ENCODE measurements at regions not wholly inside any gene's neighbourhood (a gene's known extent, or its start where the extent isn't known, plus 50 kb on each side); places are given as distances from the start of the nearest gene placed in this dataset.
"Not testable (repeated sequence)": the region's sequence is repeated elsewhere in the genome, so short reads cannot be mapped to it uniquely, and the experiment has no call there.

DNA sequence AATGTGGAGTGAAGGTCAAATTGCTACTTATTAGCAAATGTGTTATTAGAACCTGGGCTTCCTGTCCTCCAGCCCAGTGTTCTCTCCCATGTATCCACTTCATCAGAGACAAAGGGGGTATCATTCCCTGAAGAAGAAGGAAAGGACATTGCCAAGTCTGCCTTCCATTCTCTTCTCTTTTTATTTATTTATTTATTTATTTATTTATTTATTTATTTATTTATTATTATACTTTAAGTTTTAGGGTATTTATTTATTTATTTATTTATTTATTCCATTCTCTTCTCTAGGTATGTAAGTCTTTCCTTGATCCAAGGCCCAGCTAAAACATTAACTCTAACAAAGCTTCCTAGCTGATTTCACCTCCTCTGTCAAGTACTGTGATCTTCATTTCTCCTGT, 277.8 kb upstream of the DNAJC19 start:
- no peak for DNase-seq (ENCODE audit: low read depth)

DNA sequence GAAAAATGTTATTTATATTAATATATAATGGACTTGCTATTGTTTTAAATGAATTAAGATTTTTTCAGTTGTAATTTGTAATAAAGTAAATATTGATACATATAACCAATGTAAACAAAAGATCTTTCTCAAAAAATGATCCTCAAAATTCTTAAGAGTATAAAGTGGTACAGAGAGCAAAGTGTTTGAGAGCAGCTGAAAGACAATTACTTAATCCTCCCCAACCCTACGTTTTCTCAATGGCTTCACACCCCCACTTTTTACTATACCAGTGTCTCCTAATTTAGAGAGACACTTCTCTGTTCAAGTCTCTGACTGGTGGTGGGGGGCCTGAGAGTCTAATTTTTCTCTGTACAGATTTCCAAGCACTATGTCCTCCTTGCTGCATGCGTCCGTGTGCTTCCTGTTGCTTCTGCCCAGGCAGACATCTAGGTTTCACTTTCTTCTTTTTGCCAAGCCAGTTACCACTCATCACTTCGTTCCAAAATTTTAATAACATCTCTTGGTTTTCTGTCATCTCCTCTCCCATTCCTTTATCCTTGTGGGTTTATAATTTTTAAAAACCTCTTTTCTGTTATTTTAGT, 276.3 kb upstream of the DNAJC19 start:
- DNase-seq (ENCODE audit: low read depth) = peak; percentile 8

DNA sequence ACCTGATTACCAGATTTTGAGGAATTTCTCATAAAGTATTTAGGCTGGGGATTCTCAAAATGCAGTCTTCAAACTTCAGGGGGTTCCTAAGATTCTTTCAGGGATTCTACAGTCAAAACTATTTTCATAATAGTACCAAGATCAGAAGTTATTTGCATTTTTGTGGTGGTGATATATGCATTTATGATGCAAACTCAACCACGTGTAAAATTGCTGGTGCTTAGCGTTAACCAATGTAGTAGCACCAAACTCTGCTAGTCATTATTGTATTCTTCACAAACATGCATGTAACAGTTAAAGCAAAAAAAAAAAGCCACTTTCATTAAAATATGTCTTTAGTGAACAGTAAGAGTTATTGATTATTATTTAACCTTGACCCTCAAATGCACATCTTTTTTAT, 274.9 kb upstream of the DNAJC19 start:
- DNase-seq (ENCODE audit: low read depth) = no peak

DNA sequence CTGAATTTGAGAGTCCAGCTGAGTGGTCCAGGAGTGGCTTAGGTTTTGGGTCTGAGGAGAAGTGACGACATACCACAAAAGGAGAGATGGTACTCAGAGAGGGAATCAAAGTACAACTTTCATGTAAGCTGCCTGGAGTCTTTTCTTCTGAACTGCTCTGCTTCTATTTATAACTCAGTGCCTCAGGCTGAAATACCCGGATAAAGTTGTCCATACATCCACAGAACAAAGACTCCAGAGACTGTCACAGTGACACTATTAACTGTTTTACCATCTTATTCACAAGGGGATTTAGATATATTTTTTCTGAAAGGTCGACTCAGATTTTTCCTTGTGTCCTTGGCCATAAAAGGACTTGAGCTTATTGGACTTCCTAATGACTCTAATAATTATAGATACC, 264.3 kb upstream of the DNAJC19 start:
- DNase-seq (ENCODE audit: low read depth) = no peak

DNA sequence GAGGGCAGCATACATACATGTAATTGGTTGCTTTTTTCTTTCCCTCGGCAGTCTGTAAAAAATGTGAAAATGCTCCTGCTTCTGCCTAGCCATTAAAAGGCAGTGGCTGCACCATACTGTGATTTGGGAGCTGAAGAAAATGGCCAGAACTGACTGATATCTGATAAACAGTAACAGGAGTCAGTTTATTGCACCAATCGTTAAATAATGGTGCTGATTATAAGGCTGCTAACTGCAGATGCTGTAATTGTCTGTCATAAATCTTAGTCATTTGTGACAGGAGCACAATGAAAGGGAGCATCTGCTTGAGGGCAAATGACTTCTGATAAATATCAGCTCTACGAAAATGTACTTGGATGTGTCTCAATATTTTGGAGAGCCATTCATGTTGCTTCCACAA, 263.1 kb upstream of the DNAJC19 start:
- no peak for DNase-seq (ENCODE audit: low read depth)

DNA sequence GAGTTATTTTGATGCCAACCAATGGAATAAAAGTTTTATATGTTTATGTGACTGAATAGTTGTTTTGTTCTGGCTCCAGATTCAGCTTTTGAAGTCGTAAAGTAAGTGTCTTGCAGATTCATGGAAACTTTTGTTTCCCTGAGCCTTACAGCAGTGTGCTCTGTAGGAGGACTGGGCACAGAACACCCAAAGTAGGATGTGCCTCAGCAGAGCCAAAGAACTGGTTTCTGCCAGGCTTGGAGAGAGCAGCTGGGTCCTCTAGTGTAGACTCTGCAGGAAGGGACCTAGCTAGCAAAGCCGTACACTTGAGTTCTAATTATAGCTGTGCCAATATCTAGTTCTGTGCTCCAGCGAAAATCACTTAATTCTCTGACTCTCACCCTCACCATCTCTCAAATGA, 261.2 kb upstream of the DNAJC19 start:
- DNase-seq (ENCODE audit: low read depth) = no peak

DNA sequence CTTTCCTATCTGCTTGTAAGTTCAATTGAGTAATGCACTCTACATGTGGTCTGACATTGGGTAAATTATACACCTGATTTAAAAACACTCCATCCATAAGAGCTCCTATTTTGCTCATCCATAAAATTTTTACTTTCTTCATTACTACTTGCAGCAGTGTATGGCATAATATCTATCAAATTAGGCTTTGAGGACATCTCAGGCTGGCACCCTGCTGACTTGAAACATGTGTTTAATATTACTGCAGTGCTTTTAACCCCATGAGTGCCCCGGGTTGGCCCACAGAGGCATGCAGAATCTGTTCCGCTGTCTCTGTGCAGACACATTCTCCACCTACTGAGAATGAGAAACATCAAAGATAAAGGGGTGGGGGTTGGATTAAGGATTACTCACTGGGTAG, 249.9 kb upstream of the DNAJC19 start:
- DNase-seq (ENCODE audit: low read depth) = no peak

DNA sequence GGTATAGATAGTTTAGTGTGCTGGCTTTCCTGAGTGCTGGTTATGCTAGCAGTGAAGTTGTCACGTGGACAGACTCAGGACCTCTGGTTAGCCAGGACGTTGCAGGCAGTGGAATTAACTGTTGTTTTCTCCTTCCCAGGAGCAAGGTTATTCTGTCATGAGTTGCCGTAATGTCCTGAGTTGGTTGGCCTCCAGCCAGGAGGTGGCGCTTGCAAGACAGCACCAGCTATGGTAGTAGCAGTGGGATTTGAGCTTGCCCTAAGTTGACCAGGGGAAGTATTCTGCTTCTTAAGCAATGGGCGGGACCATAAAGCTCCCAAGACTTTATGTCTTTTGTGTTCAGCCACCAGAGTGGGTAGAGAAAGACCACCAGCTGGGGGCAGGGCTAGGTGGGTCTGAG, 240.7 kb upstream of the DNAJC19 start:
- DNase-seq (ENCODE audit: low read depth) = no peak

DNA sequence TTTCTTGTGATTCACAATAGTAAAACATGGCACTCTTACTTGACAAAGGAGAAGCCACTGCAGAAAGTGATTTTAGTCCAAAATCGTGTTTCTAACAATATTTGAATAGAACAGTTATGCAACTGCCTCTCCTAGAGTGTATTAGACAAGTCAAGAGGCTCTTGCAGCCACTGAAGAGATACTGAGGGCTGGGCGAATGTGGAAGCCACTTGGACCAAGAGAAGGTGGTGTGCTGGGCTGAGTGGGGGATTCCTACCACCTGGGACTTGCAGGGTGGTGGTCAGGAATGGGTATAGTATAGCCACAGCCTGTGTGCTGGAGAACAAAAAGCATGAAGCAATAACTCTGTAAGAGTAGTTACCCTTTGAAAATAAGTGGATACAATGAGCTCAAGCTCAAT, 223.8 kb upstream of the DNAJC19 start:
- no peak for DNase-seq (ENCODE audit: low read depth)

DNA sequence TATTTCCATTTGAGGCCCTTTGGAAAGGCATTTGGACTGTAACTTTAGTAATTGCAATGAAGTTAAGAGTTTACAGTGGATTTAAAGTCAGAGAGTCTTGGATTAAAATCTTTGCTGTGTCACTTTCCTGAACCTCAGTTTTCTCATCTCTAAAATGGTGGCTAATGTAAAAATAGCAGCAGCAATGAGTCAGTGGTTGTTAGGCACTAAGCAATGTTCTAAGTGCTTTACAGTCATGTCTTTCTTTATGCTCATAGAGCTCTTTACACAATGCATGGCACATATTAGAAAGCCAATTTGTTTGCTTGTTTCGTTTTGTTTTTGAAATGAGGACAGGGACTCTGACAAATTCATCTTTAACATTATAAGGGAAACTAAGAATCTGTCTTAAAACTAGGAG, 222.7 kb upstream of the DNAJC19 start:
- no peak for DNase-seq (ENCODE audit: low read depth)

DNA sequence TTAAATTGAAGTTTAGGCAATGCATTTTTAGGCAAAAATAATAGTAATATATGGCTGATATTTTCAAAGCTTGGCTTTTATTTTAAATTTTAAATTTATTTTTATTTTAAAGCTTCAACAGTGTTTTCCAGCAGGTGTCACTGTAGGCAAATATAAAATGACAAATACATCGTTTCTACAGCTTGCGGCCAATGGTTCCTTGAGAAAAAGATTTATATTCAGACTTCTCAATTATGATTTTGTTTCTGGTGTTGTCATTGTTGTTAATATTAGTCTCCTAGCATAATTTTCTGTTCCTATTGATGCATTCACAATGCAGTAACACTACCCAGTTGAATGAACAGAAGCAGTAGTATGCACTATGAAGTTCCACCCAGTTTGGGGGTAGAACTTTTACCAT, 220.7 kb upstream of the DNAJC19 start:
- DNase-seq (ENCODE audit: low read depth) = peak; percentile 15

DNA sequence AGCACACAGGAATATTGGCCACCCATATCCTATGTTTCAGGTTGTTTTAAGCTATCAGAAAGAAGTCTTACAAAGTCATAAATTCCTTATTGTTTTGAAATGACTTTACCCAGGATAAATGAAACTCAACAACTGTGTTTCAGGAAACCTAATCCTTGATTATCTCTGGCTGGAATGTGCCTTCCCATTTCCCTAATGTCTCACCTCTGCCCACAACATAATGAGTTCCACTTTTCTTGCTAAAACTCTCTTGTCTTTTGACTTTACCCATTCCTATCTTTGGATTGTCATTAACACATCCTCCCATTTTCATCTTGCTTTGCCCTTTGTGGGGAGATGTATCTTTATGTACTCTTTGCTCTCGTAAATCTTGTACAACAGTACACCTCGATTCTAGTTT, 200.0 kb upstream of the DNAJC19 start:
- DNase-seq (ENCODE audit: low read depth) = no peak

DNA sequence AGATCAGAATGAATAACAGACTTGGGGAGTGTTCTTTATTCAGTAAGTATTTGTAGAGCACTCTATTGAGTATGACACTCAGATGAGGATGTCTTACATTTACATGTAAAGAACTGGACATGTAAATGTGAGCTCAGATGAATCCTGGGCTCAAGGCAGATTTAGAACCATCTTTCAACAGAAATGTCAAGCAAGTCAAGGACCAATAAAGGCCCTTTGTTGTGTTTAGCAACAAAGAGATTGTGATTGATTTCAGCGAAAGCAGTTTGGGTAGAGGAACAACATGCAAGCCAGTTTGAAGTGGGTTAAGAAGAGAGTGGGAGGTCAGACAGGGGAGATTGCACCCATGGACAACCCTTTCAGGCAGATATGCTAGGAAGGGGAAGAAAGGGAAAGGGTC, 194.2 kb upstream of the DNAJC19 start:
- no peak for DNase-seq (ENCODE audit: low read depth)

DNA sequence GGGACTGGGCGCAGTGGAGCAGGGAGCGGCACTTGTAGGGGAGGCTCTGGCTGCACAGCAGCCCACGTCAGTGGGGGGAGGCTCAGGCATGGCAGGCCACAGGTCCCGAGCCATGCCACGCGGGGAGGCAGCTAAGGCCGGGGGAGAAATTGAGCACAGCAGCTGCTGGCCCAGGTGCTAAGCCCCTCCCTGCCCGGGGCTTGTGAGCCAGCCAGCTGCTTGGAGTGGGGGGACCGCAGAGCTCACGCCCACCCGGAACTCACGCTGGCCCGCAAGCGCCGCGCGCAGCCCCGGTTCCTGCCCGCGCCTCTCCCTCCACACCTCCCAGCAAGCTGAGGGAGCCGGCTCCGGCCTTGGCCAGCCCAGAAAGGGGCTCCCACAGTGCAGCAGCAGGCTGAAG, 193.5 kb upstream of the DNAJC19 start:
- DNase-seq (ENCODE audit: low read depth) = not testable (repeated sequence)

DNA sequence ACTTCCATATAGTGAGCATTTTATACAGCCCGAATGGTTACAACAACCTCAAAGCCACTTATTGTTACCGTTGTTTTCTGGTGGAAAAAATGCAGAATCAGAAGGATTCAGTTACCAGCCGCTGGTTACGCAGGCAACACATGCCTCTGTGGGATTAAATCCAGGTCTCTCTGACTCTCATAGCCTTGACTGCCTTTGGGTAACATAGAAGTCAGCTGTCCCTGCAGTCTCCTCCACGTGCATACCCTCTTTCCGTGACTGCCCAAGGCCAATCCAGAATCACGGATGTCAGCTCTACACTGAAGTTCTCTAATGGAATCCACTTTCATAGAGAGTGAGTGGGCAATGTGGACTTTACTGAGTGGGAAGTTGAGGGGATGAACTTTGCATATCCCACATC, 189.5 kb upstream of the DNAJC19 start:
- DNase-seq (ENCODE audit: low read depth) = no peak

DNA sequence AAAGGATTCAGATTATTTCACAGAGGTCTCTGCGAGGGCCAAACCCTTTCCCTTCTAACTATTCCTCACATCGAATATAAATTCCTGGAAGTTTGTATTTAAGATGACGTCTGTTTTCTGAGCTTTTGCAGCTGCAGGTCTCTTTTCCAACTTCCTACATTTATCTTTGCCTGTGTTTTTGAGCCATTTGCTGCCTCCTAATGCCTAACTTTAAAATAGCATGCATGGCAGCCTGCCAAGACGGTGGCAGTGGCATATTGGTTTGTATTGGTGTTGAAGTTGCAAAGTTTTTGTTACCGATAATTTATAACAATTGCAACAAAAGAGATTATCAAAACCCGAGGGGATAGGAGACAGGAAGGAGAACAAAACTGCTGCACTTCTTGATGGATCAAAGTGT, 187.1 kb upstream of the DNAJC19 start:
- peak; percentile 39 for DNase-seq (ENCODE audit: low read depth)

DNA sequence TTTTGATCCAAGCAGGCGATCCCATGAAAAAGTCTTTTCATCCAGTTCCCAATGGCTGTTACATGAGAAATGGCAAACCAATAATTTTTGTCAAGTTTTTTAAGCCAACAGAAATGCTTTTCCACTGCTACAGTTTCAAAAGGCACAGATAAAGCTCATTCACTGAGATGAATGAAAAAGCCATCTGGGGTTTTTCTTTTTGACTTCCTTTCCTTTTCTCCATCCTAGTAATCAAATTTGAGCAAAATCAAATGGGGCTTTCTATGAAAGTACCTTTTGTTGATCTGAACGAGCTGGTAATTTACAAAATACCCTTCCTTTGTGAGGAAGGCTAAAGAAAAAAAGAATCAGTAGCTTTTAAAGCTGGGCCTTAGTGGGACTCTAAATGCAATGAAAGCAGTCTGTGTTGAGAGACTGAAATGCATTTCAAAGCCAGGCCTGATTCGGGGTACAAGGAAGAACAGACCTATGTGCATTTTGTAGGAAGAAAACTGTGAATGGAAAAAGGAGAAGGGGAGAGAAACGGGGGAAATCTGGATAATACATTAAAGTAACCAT, 185.2 kb upstream of the DNAJC19 start:
- no peak for DNase-seq (ENCODE audit: low read depth)

DNA sequence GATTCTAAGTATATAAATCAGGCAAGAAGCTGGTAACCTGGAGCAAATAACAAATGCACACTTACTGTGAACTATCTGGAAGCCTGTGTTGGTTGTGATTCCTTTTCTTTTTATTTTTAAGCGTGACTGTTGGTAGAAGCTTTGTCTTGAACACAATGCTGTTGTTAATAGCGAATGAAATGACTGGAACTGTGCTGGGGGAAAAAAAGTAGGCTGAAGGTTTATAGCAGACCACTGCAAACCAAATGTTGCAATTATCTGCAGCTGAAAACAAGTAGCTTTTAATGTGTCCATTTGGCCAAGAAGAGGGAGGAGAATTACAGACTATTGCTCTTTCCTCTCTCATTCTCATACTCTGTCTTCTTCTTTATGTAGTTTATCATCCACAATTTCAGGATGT, 184.5 kb upstream of the DNAJC19 start:
- no peak for DNase-seq (ENCODE audit: low read depth)

DNA sequence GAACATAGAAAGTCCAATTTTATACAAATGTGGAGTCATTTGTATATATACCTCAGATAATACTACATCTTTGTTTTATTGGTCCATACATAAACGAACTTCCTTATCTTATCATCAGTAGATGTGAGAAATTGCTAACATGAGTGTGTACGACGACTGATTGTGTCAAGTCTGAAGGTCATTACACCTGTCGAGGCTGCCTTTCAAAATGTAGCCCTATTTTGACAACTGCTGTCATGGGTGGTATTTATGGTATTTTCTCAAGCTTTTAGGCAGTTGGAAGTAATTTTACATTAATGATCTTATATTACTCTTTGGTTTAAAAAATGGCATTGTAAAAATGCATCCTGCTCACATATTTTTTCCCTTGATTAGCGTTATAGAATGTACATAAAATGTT, 183.7 kb upstream of the DNAJC19 start:
- DNase-seq (ENCODE audit: low read depth) = no peak

DNA sequence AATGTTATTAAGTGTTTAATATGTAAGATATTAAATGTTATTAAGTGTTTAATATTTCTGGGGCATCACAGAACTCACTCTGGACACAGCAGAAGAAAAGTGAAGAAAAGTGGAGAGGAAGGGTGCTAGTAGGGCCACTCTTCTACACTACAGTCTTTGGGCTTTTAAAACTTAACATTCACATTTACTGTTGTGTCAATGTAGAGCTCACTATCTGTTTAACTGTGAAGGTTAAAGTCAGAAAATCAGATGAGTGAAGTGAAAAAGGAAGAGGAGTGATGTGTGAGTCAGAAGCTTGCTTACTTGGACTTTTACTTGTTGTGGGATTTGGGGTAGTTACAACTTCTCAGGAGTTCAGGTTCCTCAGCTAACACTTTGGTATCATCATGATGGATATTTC, 145.3 kb upstream of the DNAJC19 start:
- DNase-seq (ENCODE audit: low read depth) = peak; percentile 2

DNA sequence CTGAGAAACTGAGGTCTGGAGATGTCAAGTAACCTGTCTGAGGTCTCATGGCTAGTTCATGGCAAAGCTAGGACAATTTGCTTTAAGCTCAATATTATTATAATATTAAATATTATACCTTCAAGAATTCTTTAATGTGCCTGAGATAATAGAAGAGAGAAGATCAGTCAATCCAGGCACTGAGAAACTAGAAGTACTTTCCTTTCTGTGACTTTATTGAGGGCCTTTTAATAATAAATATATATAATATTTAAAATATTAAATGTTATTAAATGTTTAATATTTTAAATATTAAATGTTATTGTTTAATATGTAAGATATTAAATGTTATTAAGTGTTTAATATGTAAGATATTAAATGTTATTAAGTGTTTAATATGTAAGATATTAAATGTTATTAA, 144.3 kb upstream of the DNAJC19 start:
- no peak for DNase-seq (ENCODE audit: low read depth)

DNA sequence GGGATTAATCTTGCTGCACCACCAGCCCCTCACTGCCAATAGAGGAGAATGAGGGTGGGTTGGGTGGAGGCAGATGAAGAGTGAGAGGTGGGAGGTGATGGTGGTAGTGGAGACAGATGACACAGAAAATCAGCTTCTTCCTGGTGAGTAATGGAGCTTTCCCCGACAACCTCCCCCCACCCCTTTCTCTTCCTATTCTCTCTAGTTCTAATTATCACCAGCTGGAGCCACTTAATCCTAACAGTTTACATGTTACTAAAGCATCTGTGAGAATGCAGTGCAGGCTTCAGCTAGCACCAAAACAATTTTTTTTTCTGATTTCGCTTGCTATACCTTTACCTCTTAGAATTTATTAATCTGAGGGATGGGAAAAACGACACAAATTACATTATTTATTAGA, 116.1 kb upstream of the DNAJC19 start:
- DNase-seq (ENCODE audit: low read depth) = no peak

DNA sequence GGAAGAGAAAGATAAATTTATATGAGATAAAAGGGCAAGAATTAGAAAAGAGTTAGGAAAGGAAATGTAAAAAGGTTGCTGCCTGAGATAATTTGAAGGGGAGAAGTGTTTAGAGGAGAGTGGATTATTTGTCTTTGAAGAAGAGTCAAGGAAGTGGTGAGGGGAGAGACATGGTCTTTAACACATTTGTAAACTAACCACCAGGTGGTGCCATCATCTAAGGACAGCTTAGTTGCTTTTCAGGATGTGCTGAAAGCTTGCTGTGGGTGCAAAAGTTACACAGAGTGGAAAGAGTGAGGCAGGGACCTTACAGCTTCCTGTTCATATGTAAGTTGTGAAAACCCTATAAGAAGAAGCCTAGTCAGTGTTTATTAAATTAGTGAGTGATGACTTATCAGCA, 114.1 kb upstream of the DNAJC19 start:
- DNase-seq (ENCODE audit: low read depth) = peak; percentile 10

DNA sequence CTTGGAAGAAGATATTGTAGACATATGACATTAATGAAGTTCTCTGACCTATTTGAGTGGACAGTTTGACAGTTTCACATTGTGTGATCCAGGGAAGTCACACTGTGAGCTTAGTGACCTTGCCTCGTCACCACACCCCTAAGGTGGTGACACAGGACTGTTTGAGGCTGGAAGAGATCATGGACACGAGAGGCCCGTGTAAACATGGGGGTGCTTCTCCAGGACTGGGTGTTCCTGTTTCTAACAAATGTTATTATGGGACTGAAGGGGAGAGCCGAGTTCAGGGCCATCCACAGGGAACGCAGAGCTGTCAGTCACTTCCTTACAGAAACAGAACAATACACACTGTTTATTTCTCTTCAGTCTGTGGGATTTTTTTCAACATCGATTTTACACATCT, 96.5 kb upstream of the DNAJC19 start:
- DNase-seq (ENCODE audit: low read depth) = no peak

DNA sequence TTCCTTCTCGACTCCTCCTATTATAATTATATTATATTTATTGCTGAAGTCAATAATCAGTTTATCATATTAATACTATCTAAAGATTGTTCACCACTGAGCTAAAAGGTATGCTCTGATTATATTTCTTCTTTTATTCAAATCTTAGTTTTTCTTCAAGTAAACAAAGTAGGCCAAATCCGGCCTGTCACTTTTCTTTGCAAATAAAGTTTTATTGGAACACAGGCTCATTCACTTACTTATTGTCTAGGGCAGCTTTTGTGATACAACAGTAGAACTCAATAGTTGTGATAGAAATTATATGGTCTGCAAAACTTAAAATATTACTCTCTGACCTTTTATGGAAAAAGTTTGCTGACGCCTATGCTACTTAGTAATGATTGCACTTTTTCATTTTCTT, 92.4 kb upstream of the DNAJC19 start:
- DNase-seq (ENCODE audit: low read depth) = no peak

Data from M059J (cell line).